ENCODE measurements at regions not wholly inside any gene's neighbourhood (a gene's known extent, or its start where the extent isn't known, plus 50 kb on each side); places are given as distances from the start of the nearest gene placed in this dataset.

DNA sequence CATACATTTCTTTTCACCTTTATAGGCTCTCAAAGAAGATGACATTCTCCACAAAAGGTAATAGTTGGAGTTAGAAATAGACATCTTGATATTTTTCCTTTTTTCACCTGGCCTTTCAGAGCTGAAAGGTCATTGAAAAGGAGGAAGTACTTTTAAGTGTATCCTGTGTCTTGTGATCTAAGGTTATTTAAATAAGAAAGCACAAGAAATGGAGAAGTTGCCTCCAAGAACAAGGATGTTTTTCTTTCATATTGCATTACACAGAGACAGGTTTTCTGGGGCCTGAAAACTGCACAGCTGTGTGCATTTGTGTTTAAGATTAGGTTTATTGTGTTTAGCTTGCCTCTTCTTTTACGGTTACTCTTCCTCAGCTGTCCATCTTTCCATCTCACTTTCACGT, 103.4 kb upstream of the SEMA3D start:
- TF ChIP-seq, protein P1, sequence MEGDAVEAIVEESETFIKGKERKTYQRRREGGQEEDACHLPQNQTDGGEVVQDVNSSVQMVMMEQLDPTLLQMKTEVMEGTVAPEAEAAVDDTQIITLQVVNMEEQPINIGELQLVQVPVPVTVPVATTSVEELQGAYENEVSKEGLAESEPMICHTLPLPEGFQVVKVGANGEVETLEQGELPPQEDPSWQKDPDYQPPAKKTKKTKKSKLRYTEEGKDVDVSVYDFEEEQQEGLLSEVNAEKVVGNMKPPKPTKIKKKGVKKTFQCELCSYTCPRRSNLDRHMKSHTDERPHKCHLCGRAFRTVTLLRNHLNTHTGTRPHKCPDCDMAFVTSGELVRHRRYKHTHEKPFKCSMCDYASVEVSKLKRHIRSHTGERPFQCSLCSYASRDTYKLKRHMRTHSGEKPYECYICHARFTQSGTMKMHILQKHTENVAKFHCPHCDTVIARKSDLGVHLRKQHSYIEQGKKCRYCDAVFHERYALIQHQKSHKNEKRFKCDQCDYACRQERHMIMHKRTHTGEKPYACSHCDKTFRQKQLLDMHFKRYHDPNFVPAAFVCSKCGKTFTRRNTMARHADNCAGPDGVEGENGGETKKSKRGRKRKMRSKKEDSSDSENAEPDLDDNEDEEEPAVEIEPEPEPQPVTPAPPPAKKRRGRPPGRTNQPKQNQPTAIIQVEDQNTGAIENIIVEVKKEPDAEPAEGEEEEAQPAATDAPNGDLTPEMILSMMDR (IDR thresholded peaks at IDR 0.05) = no peak
- no peak for TF ChIP-seq POLR2A (IDR thresholded peaks at IDR 0.05)

DNA sequence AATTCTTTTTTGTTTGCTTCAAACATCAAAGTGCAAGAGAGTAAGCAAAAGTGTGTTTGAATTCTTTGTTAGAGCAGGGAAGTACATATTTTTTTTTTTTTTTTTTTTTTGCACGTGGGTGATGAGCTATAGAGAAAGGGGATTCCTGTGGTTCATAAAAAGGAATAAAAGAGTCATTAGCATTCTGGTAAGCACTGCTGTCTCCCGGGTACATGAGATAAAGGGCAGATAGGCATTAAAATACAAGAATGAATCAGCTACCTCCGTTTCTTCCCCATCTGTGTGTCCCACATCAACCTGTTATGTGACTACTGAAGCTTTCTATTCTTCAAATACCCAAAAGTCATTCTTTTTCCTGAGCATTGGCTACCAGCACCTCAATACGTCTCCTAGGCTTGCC, 102.4 kb upstream of the SEMA3D start:
- H3K4me3 ChIP-seq = no peak overlapping the region
- TF ChIP-seq POLR2A (IDR thresholded peaks at IDR 0.05) = no peak
- TF ChIP-seq, protein P1 (IDR thresholded peaks at IDR 0.05) = no peak
- no peaks in the 10 kb centered on the region for H3K4me1 ChIP-seq
- DNase-seq = no peak
- WGBS, 4 donors = 52 to 71% (median 57%) methylated on average over 4 of the region's 4 CpGs
- no peaks in the 10 kb centered on the region for H3K27me3 ChIP-seq
- no peaks in the 10 kb centered on the region for H3K36me3 ChIP-seq
- ATAC-seq = no peak
- intact Hi-C loops (cut with DNase I) = loop anchor here in 1 of 10 donors (10.0 kb wide), 1 partner anchor 56 kb away; no protein-coding TSS in a partner anchor
- H3K27ac ChIP-seq = no peak overlapping the region
- no peaks in the 10 kb centered on the region for H3K9me3 ChIP-seq

More for the DNA sequence above, 103.4 kb upstream of the SEMA3D start:
- no peak overlapping the region for H3K4me3 ChIP-seq
- H3K27me3 ChIP-seq = no peaks in the 10 kb centered on the region
- no peak for ATAC-seq
- H3K36me3 ChIP-seq = no peaks in the 10 kb centered on the region
- 58 to 76% (median 69%) methylated on average over 2 of the region's 2 CpGs for WGBS, 4 donors
- no peak overlapping the region for H3K27ac ChIP-seq
- DNase-seq = no peak
- intact Hi-C loops (cut with DNase I) = no loop called here
- H3K9me3 ChIP-seq = no peaks in the 10 kb centered on the region
- no peaks in the 10 kb centered on the region for H3K4me1 ChIP-seq

- no peaks in the 10 kb centered on the region for H3K36me3 ChIP-seq
- no peaks in the 10 kb centered on the region for H3K27me3 ChIP-seq
- H3K4me3 ChIP-seq = no peak overlapping the region
- 58 to 75% (median 66%) methylated on average over 4 of the region's 4 CpGs for WGBS, 4 donors
- no peak for ATAC-seq
- no peak for DNase-seq
- TF ChIP-seq, protein P1 (IDR thresholded peaks at IDR 0.05) = no peak
- no peak for TF ChIP-seq POLR2A (IDR thresholded peaks at IDR 0.05)
- intact Hi-C loops (cut with DNase I) = loop anchor here in 1 of 10 donors (10.0 kb wide), 1 partner anchor 58 kb away; no protein-coding TSS in a partner anchor
- no peaks in the 10 kb centered on the region for H3K4me1 ChIP-seq
- no peaks in the 10 kb centered on the region for H3K9me3 ChIP-seq
- no peak overlapping the region for H3K27ac ChIP-seq
Observed at GRCh38 chr7:85287106-85287825, 100.4 kb upstream of the SEMA3D start.

DNA sequence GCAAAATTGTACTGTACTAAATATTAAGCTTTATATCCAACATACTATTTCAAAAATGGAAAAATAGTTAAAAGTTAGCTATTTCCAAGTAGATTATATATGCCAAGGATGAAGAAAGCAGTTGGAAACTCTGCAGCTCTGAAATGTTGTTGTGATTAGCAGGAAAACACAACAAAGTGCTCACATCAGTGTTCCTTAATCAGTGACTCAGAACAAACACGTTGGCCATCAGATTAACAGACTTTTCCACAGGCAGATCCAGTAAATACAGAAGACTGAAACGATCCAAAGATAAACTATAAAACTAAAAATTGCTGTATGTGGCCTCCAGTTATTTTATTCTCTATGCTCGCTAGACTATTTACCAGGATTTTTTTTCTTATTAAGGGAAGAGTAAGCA, 99.6 kb upstream of the SEMA3D start:
- no peak for ATAC-seq
- Histone ChIP-seq H3K36me3 (no peaks in the 10 kb centered on the region), H3K27ac (no peak overlapping the region), H3K9me3 (no peaks in the 10 kb centered on the region), H3K27me3 (no peaks in the 10 kb centered on the region), H3K4me1 (no peaks in the 10 kb centered on the region), H3K4me3 (no peak overlapping the region)
- TF ChIP-seq POLR2A (IDR thresholded peaks at IDR 0.05) = no peak
- TF ChIP-seq, protein P1 (IDR thresholded peaks at IDR 0.05) = no peak
- WGBS, 4 donors = 33 to 42% (median 39%) methylated on average over 3 of the region's 3 CpGs
- no peak for DNase-seq
- intact Hi-C loops (cut with DNase I) = loop anchor here in 1 of 10 donors (10.0 kb wide), 1 partner anchor 58 kb away; no protein-coding TSS in a partner anchor

Data from heart left ventricle (tissue), 16 donors.